T-cell (primary cell): ENCODE measurements at regions not wholly inside any gene's neighbourhood (a gene's known extent, or its start where the extent isn't known, plus 50 kb on each side); places are given as distances from the start of the nearest gene placed in this dataset.

ENCODE experiments used
- ATAC-seq, 4 experiments: fragments of 200-7000 bp in 3 of 4; fragments of 150-1000 bp in 1 of 4; cut with Tn5 transposase; replicated peaks in 1 of 4; 1 replicate in 3 of 4; 2 replicates in 1 of 4; pipeline ENCODE4 v1.10.0; 2021; ENCODE audit warnings: moderate library complexity in 3 of 4, mild to moderate bottlenecking in 2 of 4, moderate number of reproducible peaks in 1 of 4
- CTCF ChIA-PET, 2 donors: fragments of 300-600 bp; sonication (Branson Sonifier 250); formaldehyde crosslinking; loops; one replicate each; lab custom pipeline; 2022; ENCODE audit warnings: antibody characterized with exemption in 2 of 2; lab: Charles Lee
- POLR2A ChIA-PET, 2 donors: fragments of 300-600 bp; sonication (Branson Sonifier 250); formaldehyde crosslinking; loops; one replicate each; lab custom pipeline; 2022; ENCODE audit warnings: antibody characterized with exemption in 2 of 2; lab: Charles Lee
- DNase-seq, 35 experiments: peaks; one replicate each; pipeline versions ENCODE4 v3.0.0 to v3.0.0-alpha.2; 2013 to 2023
- H3K27ac ChIP-seq: one replicate; pipeline ENCODE4 v1.5.1; 2013; ENCODE audit warnings: low read length
- H3K27me3 ChIP-seq, 2 experiments: replicated peaks in 1 of 2; 1 replicate in 1 of 2; 2 replicates in 1 of 2; pipeline versions ENCODE4 v1.6.1 to v1.7.0; 2013; ENCODE audit warnings: low read length in 1 of 2, mixed read lengths in 1 of 2; ENCODE audit not compliant: control insufficient read depth in 2 of 2, insufficient read depth in 2 of 2; ENCODE audit errors: extremely low read depth in 1 of 2
- H3K36me3 ChIP-seq, 2 donors: 1 replicate in 1 of 2; 2 replicates in 1 of 2; pipeline versions ENCODE4 v1.6.1 to v1.7.0; 2013; ENCODE audit warnings: low read length in 1 of 2; ENCODE audit not compliant: control insufficient read depth in 2 of 2, insufficient read depth in 1 of 2; ENCODE audit errors: extremely low read depth in 1 of 2
- H3K4me1 ChIP-seq, 2 experiments: 1 replicate in 1 of 2; 2 replicates in 1 of 2; pipeline versions ENCODE4 v1.6.1 to v1.7.0; 2013; ENCODE audit warnings: low read length in 2 of 2, mixed read lengths in 1 of 2; ENCODE audit not compliant: insufficient read depth in 2 of 2, control insufficient read depth in 1 of 2; ENCODE audit errors: extremely low read depth in 1 of 2
- H3K4me3 ChIP-seq, 2 donors: 1 replicate in 1 of 2; 2 replicates in 1 of 2; pipeline versions ENCODE4 v1.5.1 to v1.7.0; 2013; ENCODE audit warnings: mild to moderate bottlenecking in 2 of 2, low read length in 1 of 2, moderate library complexity in 1 of 2; ENCODE audit not compliant: control insufficient read depth in 1 of 2; ENCODE audit errors: extremely low read depth in 1 of 2
- H3K9me3 ChIP-seq: 2 replicates; pipeline ENCODE4 v1.7.0; 2013
- H3K27ac Mint-ChIP-seq, 2 donors: one replicate each; pipeline ENCODE4 v1.8.0; 2020 to 2021; ENCODE audit warnings: mild to moderate bottlenecking in 2 of 2, mixed read lengths in 2 of 2
- H3K27me3 Mint-ChIP-seq, 2 donors: one replicate each; pipeline ENCODE4 v1.8.0; 2021 to 2022; ENCODE audit warnings: mixed read lengths in 2 of 2
- H3K36me3 Mint-ChIP-seq: one replicate; pipeline ENCODE4 v1.8.0; 2021; ENCODE audit warnings: mixed read lengths
- H3K4me1 Mint-ChIP-seq, 3 donors: one replicate each; pipeline ENCODE4 v1.8.0; 2020 to 2022; ENCODE audit warnings: mixed read lengths in 3 of 3, mild to moderate bottlenecking in 1 of 3
- H3K4me3 Mint-ChIP-seq, 3 donors: one replicate each; pipeline ENCODE4 v1.8.0; 2020 to 2022; ENCODE audit warnings: mild to moderate bottlenecking in 3 of 3, mixed read lengths in 3 of 3, moderate library complexity in 3 of 3
- H3K9me3 Mint-ChIP-seq, 3 donors: one replicate each; pipeline ENCODE4 v1.8.0; 2020 to 2022; ENCODE audit warnings: mixed read lengths in 3 of 3
- WGBS: methylation state at CpG from one replicate; pipeline ENCODE4 v1.1.5; 2013; ENCODE audit warnings: missing lambda C conversion rate; ENCODE audit not compliant: insufficient coverage; 5-methylcytosine and 5-hydroxymethylcytosine counted together

- Histone ChIP-seq H3K4me3 (no peak overlapping the region), H3K4me1 (no peaks in the 10 kb centered on the region), H3K27me3 (no peaks in the 10 kb centered on the region), H3K9me3 (no peaks in the 10 kb centered on the region), H3K27ac (no peak overlapping the region), H3K36me3 (no peaks in the 10 kb centered on the region)
- Mint-ChIP-seq H3K27me3 (no peaks in the 10 kb centered on the region), H3K4me3 (no peak overlapping the region), H3K9me3 (peaks cover 11 to 24% (median 13%) of the 10 kb centered on the region in 3 donors), H3K4me1 (no peaks in the 10 kb centered on the region), H3K27ac (no peak overlapping the region), H3K36me3 (no peaks in the 10 kb centered on the region)
- ATAC-seq (no peak), DNase-seq (no peak)
- WGBS = 33% methylated on average over 1 of the region's 2 CpGs
- CTCF ChIA-PET = no interaction called here
- POLR2A ChIA-PET = no interaction called here
Measured at GRCh38 chr2:4486971-4487370, 783.6 kb downstream of the DCDC2C start.

DNA sequence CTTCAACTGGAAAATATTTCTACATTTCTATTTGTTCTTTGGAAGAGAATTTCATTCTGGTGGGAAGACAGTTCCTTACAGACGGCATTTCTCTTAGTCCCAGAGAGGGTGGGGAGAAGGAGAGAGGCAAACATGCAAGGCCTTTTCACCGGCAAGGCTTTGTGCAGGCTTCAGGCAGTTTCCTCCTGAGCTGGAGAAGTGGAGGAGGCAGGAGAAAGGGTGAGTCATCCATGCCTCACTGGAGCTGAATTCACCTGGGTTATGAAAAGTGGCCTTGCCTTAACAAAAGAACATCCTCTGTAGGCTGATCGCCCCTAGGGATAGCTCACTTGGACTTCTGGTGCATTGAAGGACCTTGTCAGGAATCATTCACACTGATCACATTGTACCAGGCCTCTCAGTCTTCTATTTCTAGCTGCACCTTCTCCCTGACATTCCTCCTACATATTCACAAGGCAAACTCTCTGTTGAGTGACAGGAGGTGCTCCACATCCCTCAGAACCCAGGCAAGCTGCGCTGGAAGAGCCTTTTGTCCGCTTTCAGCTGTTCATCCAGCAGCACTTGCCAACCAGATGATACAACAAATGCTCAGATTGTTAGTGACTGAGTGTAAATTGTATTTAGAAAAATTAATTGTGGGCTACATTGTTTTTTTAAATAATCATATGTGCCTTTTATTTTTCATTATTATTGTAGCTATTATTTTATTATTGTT is 796.1 kb downstream of the DCDC2C start:
- Histone ChIP-seq H3K9me3 (no peaks in the 10 kb centered on the region), H3K36me3 (no peaks in the 10 kb centered on the region), H3K4me1 (no peaks in the 10 kb centered on the region), H3K27me3 (no peaks in the 10 kb centered on the region), H3K27ac (no peak overlapping the region), H3K4me3 (no peak overlapping the region)
- POLR2A ChIA-PET = interaction anchor here in 1 of 2 donors (0.5 kb wide), 1 partner anchor 75 kb away, joined by 4 read pairs; no protein-coding TSS in a partner anchor
- Mint-ChIP-seq H3K4me1 (no peaks in the 10 kb centered on the region), H3K27ac (no peak overlapping the region), H3K36me3 (no peaks in the 10 kb centered on the region), H3K4me3 (no peak overlapping the region), H3K27me3 (no peaks in the 10 kb centered on the region), H3K9me3 (peaks cover 3 to 4% (median 3%) of the 10 kb centered on the region in 3 donors)
- CTCF ChIA-PET = no interaction called here
- WGBS = 76% methylated on average over 3 of the region's 5 CpGs
- ATAC-seq = no peak
- DNase-seq = no peak

DNA sequence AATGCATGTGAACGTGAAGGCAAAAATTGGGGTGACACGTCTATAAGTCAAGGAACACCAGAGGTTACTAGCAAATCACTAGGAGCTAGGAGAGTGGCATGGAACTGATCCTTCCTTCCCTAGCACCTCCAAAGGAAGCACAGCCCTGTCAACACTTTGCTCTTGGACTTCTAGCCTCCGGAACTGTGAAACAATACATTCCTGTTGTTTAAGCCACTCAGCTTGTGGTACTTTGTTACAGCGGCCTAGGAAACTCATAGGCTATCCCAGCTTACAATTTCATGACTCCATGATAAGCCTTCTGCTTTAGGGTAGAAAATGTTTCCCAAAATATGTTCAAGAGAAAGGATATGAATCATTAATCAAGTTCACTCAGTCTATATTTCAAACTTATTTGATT is 798.1 kb downstream of the DCDC2C start:
- CTCF ChIA-PET = no interaction called here
- WGBS = no CpG with 5 or more reads among the region's 4 CpGs
- no peak overlapping the region for H3K27ac Mint-ChIP-seq
- no peak for DNase-seq
- H3K4me1 Mint-ChIP-seq = no peaks in the 10 kb centered on the region
- Histone ChIP-seq H3K4me1 (no peaks in the 10 kb centered on the region), H3K27ac (no peak overlapping the region), H3K36me3 (no peaks in the 10 kb centered on the region), H3K4me3 (no peak overlapping the region), H3K27me3 (no peaks in the 10 kb centered on the region), H3K9me3 (no peaks in the 10 kb centered on the region)
- H3K27me3 Mint-ChIP-seq = no peaks in the 10 kb centered on the region
- no peaks in the 10 kb centered on the region for H3K36me3 Mint-ChIP-seq
- no peak overlapping the region for H3K4me3 Mint-ChIP-seq
- POLR2A ChIA-PET = no interaction called here
- no peak for ATAC-seq
- H3K9me3 Mint-ChIP-seq = peaks cover 0 to 7% (median 5%) of the 10 kb centered on the region in 3 donors

DNA sequence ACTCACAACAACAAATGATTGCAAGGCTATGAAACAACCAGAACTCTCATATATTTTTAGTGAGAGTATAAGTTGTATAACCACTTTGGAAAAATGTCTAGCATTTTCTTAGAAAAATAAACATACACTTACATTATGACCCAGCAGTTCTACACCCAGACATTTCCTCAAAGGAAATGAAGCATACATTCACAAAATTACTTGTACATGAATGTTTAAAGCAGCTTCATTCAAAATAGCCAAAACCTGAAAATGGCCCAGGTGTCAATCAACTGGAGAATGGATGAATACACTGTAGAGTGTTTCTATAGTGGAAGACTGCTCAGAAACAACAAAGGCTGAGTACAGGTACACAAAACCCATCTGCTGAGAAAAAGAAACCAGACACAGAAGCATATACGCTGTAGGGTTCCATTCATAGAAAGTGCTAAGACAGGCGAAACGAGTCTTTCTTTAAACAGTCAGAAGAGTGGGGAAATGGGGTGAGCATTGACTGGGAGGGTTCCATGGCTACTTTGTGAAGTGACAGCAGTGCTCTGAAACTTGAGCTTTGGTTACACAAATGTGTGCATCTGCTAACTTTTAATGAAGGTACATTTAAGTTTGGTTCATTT is 799.0 kb downstream of the DCDC2C start:
- Histone ChIP-seq H3K4me3 (no peak overlapping the region), H3K36me3 (no peaks in the 10 kb centered on the region), H3K27ac (no peak overlapping the region), H3K27me3 (no peaks in the 10 kb centered on the region), H3K9me3 (no peaks in the 10 kb centered on the region), H3K4me1 (no peaks in the 10 kb centered on the region)
- H3K4me1 Mint-ChIP-seq = no peaks in the 10 kb centered on the region
- H3K36me3 Mint-ChIP-seq = no peaks in the 10 kb centered on the region
- no peak for ATAC-seq
- DNase-seq = no peak
- peaks cover 1 to 9% (median 8%) of the 10 kb centered on the region in 3 donors for H3K9me3 Mint-ChIP-seq
- WGBS = 94% methylated on average over 2 of the region's 3 CpGs
- no peaks in the 10 kb centered on the region for H3K27me3 Mint-ChIP-seq
- no peak overlapping the region for H3K27ac Mint-ChIP-seq
- ChIA-PET CTCF (no interaction called here), POLR2A (no interaction called here)
- no peak overlapping the region for H3K4me3 Mint-ChIP-seq

GRCh38 chr2:4507661-4508060 is 804.3 kb downstream of the DCDC2C start:
- Mint-ChIP-seq H3K4me1 (no peaks in the 10 kb centered on the region), H3K9me3 (peaks cover 10 to 17% (median 10%) of the 10 kb centered on the region in 3 donors), H3K36me3 (no peaks in the 10 kb centered on the region), H3K4me3 (no peak overlapping the region), H3K27ac (no peak overlapping the region), H3K27me3 (no peaks in the 10 kb centered on the region)
- DNase-seq = no peak
- Histone ChIP-seq H3K27me3 (no peaks in the 10 kb centered on the region), H3K27ac (no peak overlapping the region), H3K4me3 (no peak overlapping the region), H3K4me1 (no peaks in the 10 kb centered on the region), H3K36me3 (no peaks in the 10 kb centered on the region), H3K9me3 (no peaks in the 10 kb centered on the region)
- ChIA-PET CTCF (no interaction called here), POLR2A (no interaction called here)
- no peak for ATAC-seq
- no CpG with 5 or more reads among the region's 4 CpGs for WGBS

GRCh38 chr2:4515871-4516761 is 812.7 kb downstream of the DCDC2C start:
- Histone ChIP-seq H3K36me3 (no peaks in the 10 kb centered on the region), H3K4me3 (no peak overlapping the region), H3K9me3 (no peaks in the 10 kb centered on the region), H3K4me1 (no peaks in the 10 kb centered on the region), H3K27ac (no peak overlapping the region), H3K27me3 (no peaks in the 10 kb centered on the region)
- POLR2A ChIA-PET = interaction anchor here in 1 of 2 donors (0.5 kb wide), 1 partner anchor 376 kb away, joined by 5 read pairs; no protein-coding TSS in a partner anchor
- no peak overlapping the region for H3K27ac Mint-ChIP-seq
- H3K9me3 Mint-ChIP-seq = peaks cover 8 to 19% (median 17%) of the 10 kb centered on the region in 3 donors
- DNase-seq (no peak), ATAC-seq (no peak)
- H3K27me3 Mint-ChIP-seq = no peaks in the 10 kb centered on the region
- WGBS = 74% methylated on average over 6 of the region's 11 CpGs
- H3K4me3 Mint-ChIP-seq = no peak overlapping the region
- CTCF ChIA-PET = no interaction called here
- H3K36me3 Mint-ChIP-seq = no peaks in the 10 kb centered on the region
- no peaks in the 10 kb centered on the region for H3K4me1 Mint-ChIP-seq
